GM18505 (cell line): ENCODE measurements at regions not wholly inside any gene's neighbourhood (a gene's known extent, or its start where the extent isn't known, plus 50 kb on each side); places are given as distances from the start of the nearest gene placed in this dataset.
"Not testable (repeated sequence)": the region's sequence is repeated elsewhere in the genome, so short reads cannot be mapped to it uniquely, and the experiment has no call there.

Source experiments
- ATAC-seq: cut with Tn5 transposase; IDR thresholded peaks from one replicate; pipeline ENCODE4 v1.9.1; 2021; ENCODE audit not compliant: unreplicated experiment
- POLR2A ChIP-seq: IDR thresholded peaks from 4 replicates; pipeline ENCODE4 v1.6.1; 2011; ENCODE audit warnings: borderline replicate concordance; ENCODE audit not compliant: insufficient read depth, insufficient read length; ENCODE audit errors: extremely low read depth

DNA sequence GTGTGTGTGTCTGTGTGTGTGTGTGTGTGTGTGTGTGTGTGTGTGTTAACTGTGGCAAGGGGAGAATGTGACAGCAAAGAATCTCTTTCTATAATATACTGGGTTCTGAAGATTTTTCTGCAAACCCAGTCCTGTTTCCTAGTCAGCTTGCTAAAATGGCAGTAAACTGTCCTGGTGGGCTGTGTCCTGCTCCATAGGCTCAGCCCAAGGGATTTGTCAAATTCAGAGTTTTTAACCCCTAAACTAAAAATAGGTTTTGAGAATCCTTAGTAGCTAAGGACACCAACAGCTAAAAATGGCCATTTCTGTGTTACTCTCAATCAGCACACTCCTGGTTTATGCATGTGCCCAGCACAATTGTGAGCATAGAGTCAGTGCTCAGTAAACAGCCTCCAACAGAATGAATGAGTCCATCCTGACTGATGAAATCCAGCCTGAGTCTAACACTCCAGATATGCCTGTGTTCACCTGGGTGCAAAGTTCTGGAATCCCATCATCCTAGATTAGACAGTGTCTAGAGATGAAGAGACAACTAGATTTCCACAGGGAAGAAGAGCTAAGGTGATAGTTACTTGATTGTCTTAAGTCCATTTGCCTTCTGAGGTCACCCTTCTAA is 192.6 kb downstream of the TTC6 start:
- TF ChIP-seq POLR2A: no peak
- no peak for ATAC-seq

DNA sequence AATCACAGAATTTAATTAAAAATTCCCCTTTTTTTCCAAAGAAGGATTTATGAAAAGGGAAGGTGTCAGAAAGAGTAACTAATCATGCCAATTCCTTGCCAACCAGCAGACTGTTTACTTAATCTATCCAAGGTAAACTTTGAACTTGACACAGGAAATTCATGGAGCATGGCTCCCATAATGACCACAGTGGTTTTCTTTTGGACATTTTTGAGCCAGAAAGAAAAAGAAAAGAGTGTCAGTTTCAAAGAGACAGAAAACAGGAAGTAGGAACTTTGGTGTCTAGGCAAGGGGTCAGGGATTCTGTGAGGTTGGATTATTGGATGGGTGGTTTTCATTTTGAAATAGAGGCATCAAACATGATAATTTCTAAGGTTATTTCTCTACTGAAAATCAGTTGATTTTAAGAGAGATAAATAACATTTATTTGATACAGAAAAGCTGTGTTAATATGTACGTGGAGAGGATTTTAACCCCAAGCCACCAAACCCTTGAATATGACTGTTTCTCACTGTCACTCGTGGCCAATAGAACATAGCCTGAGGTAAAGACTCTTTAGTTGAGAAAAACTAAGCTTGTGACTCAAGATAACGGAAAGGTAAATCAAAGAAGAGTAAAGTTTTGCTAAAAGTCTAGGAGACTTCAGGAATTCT is 196.1 kb downstream of the TTC6 start:
- ATAC-seq: no peak
- TF ChIP-seq POLR2A: no peak

DNA sequence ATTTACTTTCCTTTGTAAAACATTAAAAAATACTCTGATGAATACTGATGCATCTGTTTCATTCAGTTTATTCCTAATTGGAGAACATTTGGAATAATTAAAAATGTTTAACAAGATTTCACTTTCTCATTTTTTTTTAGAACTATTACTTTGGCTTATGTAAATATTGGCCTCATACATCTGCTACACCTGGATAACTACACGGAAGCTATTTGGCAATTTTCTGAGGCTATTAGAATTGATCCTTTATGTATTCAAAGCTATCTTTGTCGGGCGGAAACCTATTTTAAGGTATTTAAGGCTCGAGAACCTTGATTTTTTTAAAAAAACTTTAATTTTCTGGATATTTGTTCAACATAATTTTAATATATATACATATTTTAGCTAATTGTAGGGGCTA is 196.7 kb downstream of the TTC6 start:
- no peak for ATAC-seq
- TF ChIP-seq POLR2A: no peak

DNA sequence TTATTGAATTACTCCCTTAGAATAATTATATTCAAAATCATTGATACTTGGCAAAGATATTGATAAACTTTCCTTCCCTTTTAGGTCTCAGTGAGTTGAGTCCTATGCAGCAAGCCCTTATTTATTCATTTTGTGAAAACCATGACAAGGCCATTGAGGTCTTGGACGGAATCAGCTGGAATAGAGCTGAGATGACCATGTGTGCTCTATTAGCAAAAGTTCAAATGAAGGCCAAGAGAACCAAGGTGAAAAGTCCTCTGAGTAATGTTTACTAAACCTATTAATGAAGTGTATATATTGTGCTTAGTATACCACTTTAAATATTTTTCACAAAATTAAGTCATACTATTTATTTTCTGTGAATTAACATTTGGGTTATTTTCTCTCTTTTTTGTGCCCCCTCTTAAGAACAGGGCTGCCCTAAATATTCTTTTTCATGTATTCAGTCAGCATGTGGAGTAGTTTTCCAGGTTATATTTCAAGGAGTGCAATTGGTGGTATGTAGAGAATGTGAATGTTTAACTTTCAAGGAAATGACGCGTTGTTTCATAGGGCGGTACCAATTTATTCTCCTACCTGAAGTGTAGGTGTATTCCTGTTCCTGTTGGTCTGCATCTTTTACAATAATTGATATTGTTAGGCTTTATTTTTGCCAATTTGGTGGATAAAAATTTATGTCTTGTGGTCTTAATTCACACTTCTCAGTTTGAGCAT is 201.4 kb downstream of the TTC6 start:
- no peak for ATAC-seq
- TF ChIP-seq POLR2A: no peak

DNA sequence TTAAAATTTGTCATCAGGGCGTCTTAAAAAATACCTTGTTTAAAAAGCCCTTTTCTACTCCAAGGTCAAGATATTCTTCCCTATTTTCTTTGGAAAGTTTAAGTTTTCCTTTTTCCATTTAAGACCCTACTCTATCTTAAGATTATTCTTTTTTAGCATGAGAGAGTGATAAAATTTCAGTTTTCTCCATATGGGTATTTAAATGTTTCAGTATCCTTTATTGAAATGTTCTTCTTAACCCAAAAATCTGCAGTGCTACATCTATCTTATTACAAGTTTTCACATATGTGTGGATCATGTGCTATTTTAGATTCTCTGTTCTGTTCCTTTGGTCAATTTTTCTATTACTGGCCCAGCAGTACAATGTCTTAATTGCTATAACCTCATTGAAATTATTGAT is 202.2 kb downstream of the TTC6 start:
- TF ChIP-seq POLR2A: no peak
- ATAC-seq: no peak

DNA sequence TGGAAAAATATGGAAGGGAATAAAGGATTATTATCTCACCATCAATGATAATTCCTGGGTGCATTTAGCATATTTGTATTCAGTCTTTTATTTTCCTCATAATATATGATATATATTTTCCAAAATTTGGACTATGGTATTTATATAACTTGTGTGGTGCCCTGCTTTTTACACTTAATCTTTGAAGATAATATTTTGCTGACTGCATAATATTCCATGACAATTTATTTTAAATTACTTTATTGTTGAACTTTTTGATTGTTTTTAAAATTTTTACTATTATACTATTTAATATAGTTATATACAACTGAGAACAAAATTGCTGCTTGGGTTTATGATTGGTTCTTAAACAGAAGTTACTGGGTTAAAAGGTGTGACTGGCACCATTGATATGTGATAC is 212.3 kb downstream of the TTC6 start:
- TF ChIP-seq POLR2A: no peak
- ATAC-seq: no peak

DNA sequence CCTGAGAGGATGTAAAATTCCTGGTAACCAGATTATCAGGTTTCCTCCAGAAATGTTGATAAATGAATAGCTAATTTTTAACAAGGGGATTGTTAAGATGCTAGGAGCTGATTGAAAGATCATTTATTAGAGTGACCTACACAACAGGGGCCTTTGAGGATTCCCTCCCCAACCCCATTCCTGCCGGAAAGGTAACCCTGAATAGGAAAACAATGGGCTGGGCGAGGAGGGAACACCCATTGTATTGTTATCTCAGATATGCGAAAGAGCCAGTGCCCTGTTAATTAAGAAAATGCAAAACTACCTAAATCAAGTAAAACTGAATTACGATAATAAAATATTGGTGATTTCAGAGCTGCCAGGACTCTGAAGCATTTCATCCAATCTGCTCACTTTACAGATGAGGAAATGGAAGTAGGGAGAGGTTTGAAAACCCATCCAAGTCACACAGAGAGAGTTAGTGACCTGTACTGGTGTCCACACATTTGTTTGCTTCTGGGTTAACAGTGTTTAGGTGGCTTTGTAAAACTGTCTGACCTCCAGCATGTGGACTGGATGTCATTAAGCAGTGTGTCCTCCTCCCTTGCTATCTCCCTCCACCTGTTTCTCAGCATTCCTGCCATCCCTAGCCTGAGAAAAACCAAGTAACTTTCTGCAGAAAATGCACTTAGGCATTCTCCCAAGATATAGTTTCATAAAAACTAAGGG is 214.8 kb downstream of the TTC6 start:
- ATAC-seq: no peak
- no peak for TF ChIP-seq POLR2A

DNA sequence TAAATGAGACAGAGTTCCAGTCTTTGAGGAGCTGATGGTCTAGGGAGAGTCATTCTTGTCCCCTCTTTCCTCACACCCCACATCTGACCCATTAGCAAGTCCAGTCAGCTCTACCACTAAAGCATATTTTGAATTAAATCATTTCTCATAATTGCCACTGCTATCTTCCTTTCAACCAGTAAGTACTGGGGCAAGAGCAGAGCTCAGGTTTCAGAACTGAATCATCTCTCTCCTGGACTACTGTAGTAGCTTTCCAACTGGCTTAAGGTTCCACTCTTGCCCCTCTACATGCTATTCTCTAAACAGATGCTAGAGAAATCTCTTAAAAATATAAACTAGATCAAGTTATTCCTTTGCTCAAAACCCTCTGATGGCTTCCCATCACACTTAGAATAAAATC is 218.3 kb downstream of the TTC6 start:
- ATAC-seq: no peak
- no peak for TF ChIP-seq POLR2A

DNA sequence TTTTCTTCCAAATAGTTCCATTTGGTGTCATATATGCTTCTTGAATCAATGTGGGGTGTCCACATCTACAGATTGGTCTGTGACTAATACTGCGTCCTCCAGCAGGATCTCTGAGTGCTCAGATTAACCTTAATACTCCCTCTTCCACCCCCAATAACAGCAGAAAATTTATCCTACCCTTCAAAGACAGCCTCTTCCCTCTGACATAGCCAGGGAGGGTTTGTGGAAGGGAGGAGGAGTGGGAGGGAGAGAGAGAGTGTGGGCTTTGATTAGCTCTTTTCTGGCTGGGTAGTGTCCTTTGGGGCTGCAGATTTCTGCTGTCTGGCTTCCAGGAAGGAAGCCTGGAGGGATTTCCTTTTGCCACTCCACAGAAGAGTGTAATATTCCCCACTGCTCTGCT is 220.7 kb downstream of the TTC6 start:
- ATAC-seq: no peak
- no peak for TF ChIP-seq POLR2A

DNA sequence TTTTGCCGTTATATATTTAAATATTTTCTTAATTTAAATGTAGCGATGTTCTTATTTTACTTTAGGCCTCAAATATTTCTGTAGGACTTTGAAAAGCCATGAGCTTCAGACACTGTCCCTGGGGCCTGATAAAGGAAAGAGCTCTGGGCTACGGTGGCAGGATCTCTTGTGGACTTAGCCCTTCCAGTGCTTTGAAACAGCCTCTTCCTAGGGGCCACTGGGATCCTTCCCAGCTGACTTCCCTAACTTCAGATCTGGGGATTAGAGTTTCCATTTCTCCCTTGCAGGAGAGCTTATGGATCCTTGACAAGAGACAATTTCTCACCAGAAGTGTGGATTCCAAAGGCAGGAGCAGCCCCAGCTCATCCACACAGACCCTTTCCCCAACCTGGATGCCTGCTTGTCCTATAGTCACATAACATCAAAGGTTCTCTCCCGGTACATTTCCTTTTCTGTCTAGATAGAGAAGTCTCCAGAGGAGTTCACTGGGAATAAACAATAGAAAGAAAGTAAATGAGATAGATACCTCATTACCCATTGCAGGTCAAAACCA is 221.4 kb downstream of the TTC6 start:
- no peak for TF ChIP-seq POLR2A
- no peak for ATAC-seq

DNA sequence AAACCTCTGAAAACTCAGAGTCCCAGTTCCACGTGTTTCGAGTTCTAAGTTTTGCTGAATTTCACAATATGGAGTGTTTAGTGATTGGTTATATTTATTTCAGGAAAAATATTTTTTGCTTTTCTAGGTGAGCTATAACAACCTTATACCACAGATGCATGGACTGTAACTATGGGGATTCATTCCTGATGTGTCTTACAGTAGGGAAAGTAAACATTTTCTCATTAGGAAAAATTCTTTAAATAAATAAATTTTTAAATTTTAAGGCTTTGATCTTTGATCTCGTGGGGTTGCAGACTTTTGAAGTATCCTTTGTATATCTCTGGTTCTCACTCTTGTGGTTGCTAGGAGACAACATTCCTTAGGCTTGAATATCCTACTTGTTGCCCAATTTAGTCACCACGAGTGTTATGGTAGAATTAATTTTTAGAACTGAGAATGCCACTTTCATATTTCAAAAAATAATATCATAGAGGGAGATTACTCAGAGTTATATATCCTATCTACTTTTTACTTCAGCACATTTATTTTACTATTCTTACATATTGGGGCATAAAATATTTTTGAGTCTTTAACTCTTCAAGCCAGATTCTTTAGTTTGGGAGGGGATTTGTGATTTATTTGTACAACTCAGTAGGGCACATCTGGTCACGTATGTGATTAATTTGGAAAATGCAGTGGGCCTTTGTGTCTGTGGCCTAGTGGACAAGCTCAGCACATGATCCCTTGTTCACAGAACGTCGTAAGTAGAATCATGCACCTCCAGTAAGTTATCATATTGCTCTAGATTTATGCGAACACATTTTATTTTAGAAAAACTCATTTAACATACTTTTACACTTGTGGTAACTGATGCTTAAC is 224.0 kb downstream of the TTC6 start:
- no peak for ATAC-seq
- no peak for TF ChIP-seq POLR2A

DNA sequence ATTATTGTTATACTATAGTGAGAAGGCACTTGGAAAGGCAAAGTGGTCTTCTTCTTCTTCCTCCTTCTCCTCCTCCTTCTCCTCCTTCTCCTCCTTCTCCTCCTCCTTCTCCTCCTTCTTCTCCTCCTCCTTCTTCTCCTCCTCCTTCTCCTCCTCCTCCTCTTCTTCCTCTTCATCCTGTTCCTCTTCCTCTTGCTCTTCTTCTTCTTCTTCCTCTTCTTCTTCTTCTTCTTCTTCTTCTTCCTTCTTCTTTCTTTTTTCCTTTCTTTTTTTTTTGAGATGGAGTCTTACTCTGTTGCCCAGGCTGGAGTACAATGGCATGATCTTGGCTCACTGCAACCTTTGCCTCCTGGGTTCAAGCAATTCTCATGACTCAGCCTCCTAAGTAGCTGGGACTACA is 225.4 kb downstream of the TTC6 start:
- ATAC-seq: not testable (repeated sequence)

DNA sequence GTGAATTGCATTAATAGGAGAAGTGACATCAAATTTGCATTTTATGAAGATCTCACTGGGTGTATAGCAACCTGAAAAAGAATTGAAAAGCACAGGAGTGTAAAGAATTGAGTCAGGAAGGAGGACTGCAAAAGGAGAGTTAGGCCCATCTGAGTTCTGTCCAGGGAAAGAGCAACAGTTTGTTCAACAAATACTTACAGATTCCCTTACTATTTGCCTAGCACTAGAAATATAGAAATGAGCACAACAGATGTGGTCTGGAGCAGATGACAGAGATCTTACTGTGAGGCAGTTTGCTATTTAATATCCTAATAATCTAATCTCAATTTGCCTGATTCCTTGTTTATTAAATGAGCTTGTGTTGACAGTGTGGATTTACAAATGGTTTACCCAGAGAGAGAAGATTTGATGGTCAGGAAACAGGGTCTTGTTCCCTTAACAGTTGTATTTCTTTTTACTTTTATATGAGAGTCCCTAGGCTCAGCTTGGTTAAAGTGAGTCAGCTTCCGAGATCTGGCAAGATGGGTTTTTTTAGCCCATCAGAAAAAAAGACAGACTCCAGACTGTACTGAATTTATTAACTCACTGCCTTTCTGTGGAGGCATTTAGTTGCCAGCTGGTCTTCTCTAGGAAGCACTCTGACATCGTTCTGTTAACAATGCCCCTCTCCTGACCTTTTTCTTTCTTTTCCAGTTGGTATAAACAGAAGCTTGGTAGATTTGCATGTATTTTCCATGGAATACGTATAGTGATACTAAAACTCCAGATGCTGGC is 229.7 kb downstream of the TTC6 start:
- ATAC-seq: no peak
- TF ChIP-seq POLR2A: no peak

DNA sequence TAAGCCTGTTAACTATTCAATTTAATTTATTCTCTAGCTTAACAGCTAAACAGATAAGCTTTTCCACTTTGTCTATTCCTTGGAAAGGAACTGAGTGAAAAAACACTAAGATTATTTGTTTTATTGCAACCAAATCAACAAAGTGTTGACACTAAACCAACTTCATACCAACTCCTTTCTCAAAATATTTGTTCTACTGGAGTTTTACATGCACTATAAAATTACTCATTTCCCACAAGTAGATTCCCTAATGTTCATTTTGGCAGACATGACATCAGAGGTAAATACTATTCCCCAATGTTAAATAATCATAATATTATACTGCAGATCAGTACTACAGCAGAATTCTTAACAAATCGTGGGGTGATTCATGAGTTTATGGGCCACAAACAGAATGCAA is 231.4 kb downstream of the TTC6 start:
- TF ChIP-seq POLR2A: no peak
- ATAC-seq: no peak
